ENCODE measurements at regions not wholly inside any gene's neighbourhood (a gene's known extent, or its start where the extent isn't known, plus 50 kb on each side); places are given as distances from the start of the nearest gene placed in this dataset.

DNA sequence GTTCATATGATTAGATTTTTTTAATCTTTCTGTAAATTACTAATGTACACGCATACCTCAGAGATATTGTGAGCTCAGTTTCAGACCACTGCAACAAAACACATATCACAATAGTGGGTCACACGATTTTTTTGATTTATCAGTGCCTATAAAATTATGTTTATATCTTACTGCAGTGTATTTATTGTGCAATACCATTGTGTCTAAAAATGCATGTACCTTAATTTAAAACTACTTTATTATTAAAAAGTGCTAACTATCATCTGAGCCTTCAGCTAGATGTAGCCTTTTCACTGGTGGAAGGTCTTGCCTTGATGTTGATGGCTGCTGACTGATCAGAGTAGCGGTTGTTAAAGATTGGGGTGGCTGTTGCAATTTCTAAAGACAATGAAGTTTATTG is 918.8 kb upstream of the CHORDC1 start:
- TF ChIP-seq FOXP2 (optimal IDR thresholded peaks at IDR 0.05; ENCODE audit: borderline replicate concordance, extremely low read depth, extremely low read length, insufficient read depth) = no peak
- TF ChIP-seq POLR2AphosphoS5 (IDR thresholded peaks at IDR 0.05; ENCODE audit: low read depth, low read length) = no peak
- TF ChIP-seq, protein P1, sequence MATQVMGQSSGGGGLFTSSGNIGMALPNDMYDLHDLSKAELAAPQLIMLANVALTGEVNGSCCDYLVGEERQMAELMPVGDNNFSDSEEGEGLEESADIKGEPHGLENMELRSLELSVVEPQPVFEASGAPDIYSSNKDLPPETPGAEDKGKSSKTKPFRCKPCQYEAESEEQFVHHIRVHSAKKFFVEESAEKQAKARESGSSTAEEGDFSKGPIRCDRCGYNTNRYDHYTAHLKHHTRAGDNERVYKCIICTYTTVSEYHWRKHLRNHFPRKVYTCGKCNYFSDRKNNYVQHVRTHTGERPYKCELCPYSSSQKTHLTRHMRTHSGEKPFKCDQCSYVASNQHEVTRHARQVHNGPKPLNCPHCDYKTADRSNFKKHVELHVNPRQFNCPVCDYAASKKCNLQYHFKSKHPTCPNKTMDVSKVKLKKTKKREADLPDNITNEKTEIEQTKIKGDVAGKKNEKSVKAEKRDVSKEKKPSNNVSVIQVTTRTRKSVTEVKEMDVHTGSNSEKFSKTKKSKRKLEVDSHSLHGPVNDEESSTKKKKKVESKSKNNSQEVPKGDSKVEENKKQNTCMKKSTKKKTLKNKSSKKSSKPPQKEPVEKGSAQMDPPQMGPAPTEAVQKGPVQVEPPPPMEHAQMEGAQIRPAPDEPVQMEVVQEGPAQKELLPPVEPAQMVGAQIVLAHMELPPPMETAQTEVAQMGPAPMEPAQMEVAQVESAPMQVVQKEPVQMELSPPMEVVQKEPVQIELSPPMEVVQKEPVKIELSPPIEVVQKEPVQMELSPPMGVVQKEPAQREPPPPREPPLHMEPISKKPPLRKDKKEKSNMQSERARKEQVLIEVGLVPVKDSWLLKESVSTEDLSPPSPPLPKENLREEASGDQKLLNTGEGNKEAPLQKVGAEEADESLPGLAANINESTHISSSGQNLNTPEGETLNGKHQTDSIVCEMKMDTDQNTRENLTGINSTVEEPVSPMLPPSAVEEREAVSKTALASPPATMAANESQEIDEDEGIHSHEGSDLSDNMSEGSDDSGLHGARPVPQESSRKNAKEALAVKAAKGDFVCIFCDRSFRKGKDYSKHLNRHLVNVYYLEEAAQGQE (IDR thresholded peaks at IDR 0.05; ENCODE audit: insufficient read depth in 1 of 2, low read depth in 2 of 2, low read length in 2 of 2) = no peak
- TF ChIP-seq TAF1 (IDR thresholded peaks at IDR 0.05; ENCODE audit: borderline replicate concordance, insufficient read depth, low read length) = no peak
- TF ChIP-seq SIN3A (IDR thresholded peaks at IDR 0.05; ENCODE audit: borderline replicate concordance, insufficient read depth, low read length) = no peak

GRCh38 chr11:91136631-91137030 is 913.8 kb upstream of the CHORDC1 start:
- TF ChIP-seq FOXP2 (optimal IDR thresholded peaks at IDR 0.05; ENCODE audit: borderline replicate concordance, extremely low read depth, extremely low read length, insufficient read depth) (no peak), SIN3A (IDR thresholded peaks at IDR 0.05; ENCODE audit: borderline replicate concordance, insufficient read depth, low read length) (no peak), TAF1 (IDR thresholded peaks at IDR 0.05; ENCODE audit: borderline replicate concordance, insufficient read depth, low read length) (no peak)

DNA sequence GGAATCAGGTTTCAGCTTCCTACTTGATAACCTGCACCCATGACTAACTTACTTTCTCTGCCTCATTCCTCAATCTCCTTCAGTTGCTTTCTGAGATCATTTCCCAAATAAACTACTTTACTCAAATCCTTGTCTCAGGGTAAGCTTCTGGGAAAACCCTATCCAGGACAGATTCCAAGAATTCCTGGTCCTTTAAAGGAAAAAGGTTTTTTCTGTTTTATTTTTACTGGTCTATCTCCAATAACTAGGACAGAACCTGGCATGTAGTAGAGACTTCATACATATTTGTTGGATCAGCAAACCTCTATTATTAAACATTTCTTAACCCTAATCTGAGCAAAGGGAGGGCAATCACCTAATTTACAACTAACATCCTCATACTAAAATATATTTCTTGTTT is 910.5 kb upstream of the CHORDC1 start:
- TF ChIP-seq POLR2AphosphoS5 (IDR thresholded peaks at IDR 0.05; ENCODE audit: low read depth, low read length) (no peak), FOXP2 (optimal IDR thresholded peaks at IDR 0.05; ENCODE audit: borderline replicate concordance, extremely low read depth, extremely low read length, insufficient read depth) (no peak), TAF1 (IDR thresholded peaks at IDR 0.05; ENCODE audit: borderline replicate concordance, insufficient read depth, low read length) (no peak), SIN3A (IDR thresholded peaks at IDR 0.05; ENCODE audit: borderline replicate concordance, insufficient read depth, low read length) (no peak)
- TF ChIP-seq, protein P1 (IDR thresholded peaks at IDR 0.05; ENCODE audit: insufficient read depth in 1 of 2, low read depth in 2 of 2, low read length in 2 of 2) = no peak

DNA sequence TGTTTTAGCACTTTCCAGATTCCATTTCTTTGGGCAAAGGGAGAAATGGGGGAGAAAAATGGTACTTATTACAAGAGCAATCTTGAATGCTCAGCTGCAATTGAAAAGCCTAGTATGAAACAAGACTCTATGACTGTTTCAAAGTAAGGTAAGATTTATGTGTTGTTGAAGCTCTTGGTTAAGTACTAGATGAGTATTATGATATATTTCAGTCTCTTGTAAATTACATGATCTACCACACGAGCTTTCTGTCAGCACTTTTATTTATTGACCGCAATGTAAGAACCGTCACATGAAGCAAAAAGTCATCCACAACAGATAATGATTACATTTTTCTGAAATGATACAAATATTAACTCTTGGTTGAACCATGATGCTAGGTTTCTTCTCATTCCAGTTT is 906.7 kb upstream of the CHORDC1 start:
- TF ChIP-seq TAF1 (IDR thresholded peaks at IDR 0.05; ENCODE audit: borderline replicate concordance, insufficient read depth, low read length) (no peak), FOXP2 (optimal IDR thresholded peaks at IDR 0.05; ENCODE audit: borderline replicate concordance, extremely low read depth, extremely low read length, insufficient read depth) (no peak), POLR2AphosphoS5 (IDR thresholded peaks at IDR 0.05; ENCODE audit: low read depth, low read length) (no peak), SIN3A (IDR thresholded peaks at IDR 0.05; ENCODE audit: borderline replicate concordance, insufficient read depth, low read length) (no peak)
- TF ChIP-seq, protein P1 (IDR thresholded peaks at IDR 0.05; ENCODE audit: insufficient read depth in 1 of 2, low read depth in 2 of 2, low read length in 2 of 2) = no peak

GRCh38 chr11:91124363-91124762 is 901.5 kb upstream of the CHORDC1 start:
- TF ChIP-seq SIN3A (IDR thresholded peaks at IDR 0.05; ENCODE audit: borderline replicate concordance, insufficient read depth, low read length) = no peak
- no peak for TF ChIP-seq FOXP2 (optimal IDR thresholded peaks at IDR 0.05; ENCODE audit: borderline replicate concordance, extremely low read depth, extremely low read length, insufficient read depth)
- TF ChIP-seq, protein P1 (IDR thresholded peaks at IDR 0.05; ENCODE audit: insufficient read depth in 1 of 2, low read depth in 2 of 2, low read length in 2 of 2) = no peak
- no peak for TF ChIP-seq POLR2AphosphoS5 (IDR thresholded peaks at IDR 0.05; ENCODE audit: low read depth, low read length)
- no peak for TF ChIP-seq TAF1 (IDR thresholded peaks at IDR 0.05; ENCODE audit: borderline replicate concordance, insufficient read depth, low read length)
